ENCODE measurements at regions not wholly inside any gene's neighbourhood (a gene's known extent, or its start where the extent isn't known, plus 50 kb on each side); places are given as distances from the start of the nearest gene placed in this dataset.

DNA sequence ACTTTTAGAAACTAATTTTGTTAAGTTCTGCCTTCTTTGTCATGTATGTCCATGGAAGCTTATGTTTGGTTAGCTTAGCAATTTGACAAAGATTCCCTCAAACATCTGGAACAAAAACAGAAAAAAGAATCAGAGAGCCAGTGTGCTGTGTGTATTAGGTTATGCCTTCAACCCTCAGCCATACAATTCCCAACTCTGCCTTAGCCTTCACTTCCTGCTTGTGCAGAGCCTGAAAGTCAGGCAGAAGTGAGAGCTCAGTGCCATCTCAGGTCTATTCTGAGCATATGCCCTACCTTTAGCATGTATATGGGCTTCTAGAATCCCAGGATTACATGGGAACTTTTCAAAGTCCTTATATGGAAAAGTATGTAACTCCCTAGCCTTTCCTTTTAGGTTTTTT lies 58.2 kb upstream of the STOX2 start:
- H3K9me3 ChIP-seq (ENCODE audit: control insufficient read depth, insufficient read depth, low read depth, low read length) = no peaks in the 10 kb centered on the region
- H3K27ac ChIP-seq (ENCODE audit: low read length) = no peak overlapping the region
- no TSS peak for BruUV-seq (replicated peaks)
- in situ Hi-C loops (cut with HindIII; ENCODE audit: low pct_unique_long_range_greater_than_20kb, low sequenced_read_pairs) = no loop called here
- no peak for TF ChIP-seq SIN3A (IDR thresholded peaks at IDR 0.05; ENCODE audit: borderline replicate concordance, insufficient read depth, low read depth, low read length)
- TF ChIP-seq, protein P1, sequence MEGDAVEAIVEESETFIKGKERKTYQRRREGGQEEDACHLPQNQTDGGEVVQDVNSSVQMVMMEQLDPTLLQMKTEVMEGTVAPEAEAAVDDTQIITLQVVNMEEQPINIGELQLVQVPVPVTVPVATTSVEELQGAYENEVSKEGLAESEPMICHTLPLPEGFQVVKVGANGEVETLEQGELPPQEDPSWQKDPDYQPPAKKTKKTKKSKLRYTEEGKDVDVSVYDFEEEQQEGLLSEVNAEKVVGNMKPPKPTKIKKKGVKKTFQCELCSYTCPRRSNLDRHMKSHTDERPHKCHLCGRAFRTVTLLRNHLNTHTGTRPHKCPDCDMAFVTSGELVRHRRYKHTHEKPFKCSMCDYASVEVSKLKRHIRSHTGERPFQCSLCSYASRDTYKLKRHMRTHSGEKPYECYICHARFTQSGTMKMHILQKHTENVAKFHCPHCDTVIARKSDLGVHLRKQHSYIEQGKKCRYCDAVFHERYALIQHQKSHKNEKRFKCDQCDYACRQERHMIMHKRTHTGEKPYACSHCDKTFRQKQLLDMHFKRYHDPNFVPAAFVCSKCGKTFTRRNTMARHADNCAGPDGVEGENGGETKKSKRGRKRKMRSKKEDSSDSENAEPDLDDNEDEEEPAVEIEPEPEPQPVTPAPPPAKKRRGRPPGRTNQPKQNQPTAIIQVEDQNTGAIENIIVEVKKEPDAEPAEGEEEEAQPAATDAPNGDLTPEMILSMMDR (IDR thresholded peaks at IDR 0.05) = no peak
- TF ChIP-seq, protein P2, sequence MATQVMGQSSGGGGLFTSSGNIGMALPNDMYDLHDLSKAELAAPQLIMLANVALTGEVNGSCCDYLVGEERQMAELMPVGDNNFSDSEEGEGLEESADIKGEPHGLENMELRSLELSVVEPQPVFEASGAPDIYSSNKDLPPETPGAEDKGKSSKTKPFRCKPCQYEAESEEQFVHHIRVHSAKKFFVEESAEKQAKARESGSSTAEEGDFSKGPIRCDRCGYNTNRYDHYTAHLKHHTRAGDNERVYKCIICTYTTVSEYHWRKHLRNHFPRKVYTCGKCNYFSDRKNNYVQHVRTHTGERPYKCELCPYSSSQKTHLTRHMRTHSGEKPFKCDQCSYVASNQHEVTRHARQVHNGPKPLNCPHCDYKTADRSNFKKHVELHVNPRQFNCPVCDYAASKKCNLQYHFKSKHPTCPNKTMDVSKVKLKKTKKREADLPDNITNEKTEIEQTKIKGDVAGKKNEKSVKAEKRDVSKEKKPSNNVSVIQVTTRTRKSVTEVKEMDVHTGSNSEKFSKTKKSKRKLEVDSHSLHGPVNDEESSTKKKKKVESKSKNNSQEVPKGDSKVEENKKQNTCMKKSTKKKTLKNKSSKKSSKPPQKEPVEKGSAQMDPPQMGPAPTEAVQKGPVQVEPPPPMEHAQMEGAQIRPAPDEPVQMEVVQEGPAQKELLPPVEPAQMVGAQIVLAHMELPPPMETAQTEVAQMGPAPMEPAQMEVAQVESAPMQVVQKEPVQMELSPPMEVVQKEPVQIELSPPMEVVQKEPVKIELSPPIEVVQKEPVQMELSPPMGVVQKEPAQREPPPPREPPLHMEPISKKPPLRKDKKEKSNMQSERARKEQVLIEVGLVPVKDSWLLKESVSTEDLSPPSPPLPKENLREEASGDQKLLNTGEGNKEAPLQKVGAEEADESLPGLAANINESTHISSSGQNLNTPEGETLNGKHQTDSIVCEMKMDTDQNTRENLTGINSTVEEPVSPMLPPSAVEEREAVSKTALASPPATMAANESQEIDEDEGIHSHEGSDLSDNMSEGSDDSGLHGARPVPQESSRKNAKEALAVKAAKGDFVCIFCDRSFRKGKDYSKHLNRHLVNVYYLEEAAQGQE (IDR thresholded peaks at IDR 0.05; ENCODE audit: insufficient read depth in 1 of 2, low read depth in 2 of 2, low read length in 1 of 2) = no peak
- no peak for TF ChIP-seq TCF7L2 (IDR thresholded peaks at IDR 0.05; ENCODE audit: low read depth, low read length)
- no peak for TF ChIP-seq POLR2AphosphoS5 (IDR thresholded peaks at IDR 0.05; ENCODE audit: low read depth, low read length)
- H3K27me3 ChIP-seq (ENCODE audit: control insufficient read depth, insufficient read depth, low read length) = no peaks in the 10 kb centered on the region
- no peaks in the 10 kb centered on the region for H3K36me3 ChIP-seq (ENCODE audit: control insufficient read depth, insufficient read depth, low read length)
- CTCF ChIA-PET = no interaction called here
- DNase-seq (ENCODE audit: low read depth, low spot score) = no peak
- intact Hi-C loops (cut with micrococcal nuclease; ENCODE audit: unreplicated experiment) = no loop called here
- POLR2A ChIA-PET = no interaction called here
- ATAC-seq = no peak
- no peak overlapping the region for H3K4me3 ChIP-seq (ENCODE audit: low read depth in 2 of 2, low read length in 2 of 2)
- no peaks in the 10 kb centered on the region for H3K4me1 ChIP-seq (ENCODE audit: control insufficient read depth, insufficient read depth, low read length)

DNA sequence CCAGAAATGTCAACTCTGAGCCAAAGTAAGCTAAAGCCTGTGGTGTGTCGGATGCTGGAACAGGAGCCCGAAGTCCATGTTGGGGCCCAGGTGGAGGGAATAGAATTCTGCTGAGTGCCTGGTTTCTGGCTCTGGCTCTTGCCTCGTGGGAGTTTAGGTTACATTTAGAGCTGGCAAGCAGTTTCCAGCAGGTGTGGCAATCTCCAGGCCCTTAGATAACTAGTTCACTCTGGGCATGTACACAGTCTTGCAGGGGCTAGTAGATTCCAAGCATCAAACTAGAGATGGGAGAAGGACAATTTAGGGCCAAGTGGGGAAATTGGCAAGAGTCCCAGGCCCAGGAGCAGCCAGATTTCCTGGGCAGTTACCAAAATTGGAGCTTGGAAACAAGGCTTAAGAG lies 56.3 kb upstream of the STOX2 start:
- Histone ChIP-seq H3K4me3 (ENCODE audit: low read depth in 2 of 2, low read length in 2 of 2) (no peak overlapping the region), H3K9me3 (ENCODE audit: control insufficient read depth, insufficient read depth, low read depth, low read length) (no peaks in the 10 kb centered on the region), H3K36me3 (ENCODE audit: control insufficient read depth, insufficient read depth, low read length) (no peaks in the 10 kb centered on the region), H3K4me1 (ENCODE audit: control insufficient read depth, insufficient read depth, low read length) (no peaks in the 10 kb centered on the region), H3K27ac (ENCODE audit: low read length) (no peak overlapping the region), H3K27me3 (ENCODE audit: control insufficient read depth, insufficient read depth, low read length) (no peaks in the 10 kb centered on the region)
- TF ChIP-seq POLR2AphosphoS5 (IDR thresholded peaks at IDR 0.05; ENCODE audit: low read depth, low read length) (no peak), TCF7L2 (IDR thresholded peaks at IDR 0.05; ENCODE audit: low read depth, low read length) (no peak), SIN3A (IDR thresholded peaks at IDR 0.05; ENCODE audit: borderline replicate concordance, insufficient read depth, low read depth, low read length) (no peak)
- TF ChIP-seq, protein P2 (IDR thresholded peaks at IDR 0.05; ENCODE audit: insufficient read depth in 1 of 2, low read depth in 2 of 2, low read length in 1 of 2) = no peak
- TF ChIP-seq, protein P1 (IDR thresholded peaks at IDR 0.05) = no peak
- ChIA-PET CTCF (no interaction called here), POLR2A (no interaction called here)
- in situ Hi-C loops (cut with HindIII; ENCODE audit: low pct_unique_long_range_greater_than_20kb, low sequenced_read_pairs) = no loop called here
- BruUV-seq (replicated peaks) = no TSS peak
- DNase-seq (ENCODE audit: low read depth, low spot score) (no peak), ATAC-seq (no peak)
- intact Hi-C loops (cut with micrococcal nuclease; ENCODE audit: unreplicated experiment) = no loop called here
